ENCODE measurements at regions not wholly inside any gene's neighbourhood (a gene's known extent, or its start where the extent isn't known, plus 50 kb on each side); places are given as distances from the start of the nearest gene placed in this dataset.

DNA sequence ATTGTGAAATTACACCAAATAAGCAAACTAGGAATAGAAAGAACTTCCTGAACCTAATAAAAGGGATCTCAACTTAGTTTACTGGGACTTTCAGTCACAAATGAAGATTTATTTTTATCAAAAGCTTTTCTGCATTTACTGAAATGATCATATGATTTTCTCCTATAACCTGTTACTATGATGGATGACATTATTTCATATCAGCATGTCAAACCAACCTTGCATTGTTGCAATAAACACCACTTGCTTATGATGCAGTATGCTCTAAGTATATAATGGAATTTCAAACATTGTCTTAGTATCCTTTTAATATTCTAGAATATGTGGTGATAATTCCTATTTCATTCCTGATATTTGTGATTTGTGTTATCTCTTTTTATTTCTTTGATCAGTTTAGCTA is 303.0 kb downstream of the CGGBP1 start:
- TF ChIP-seq, protein P1, sequence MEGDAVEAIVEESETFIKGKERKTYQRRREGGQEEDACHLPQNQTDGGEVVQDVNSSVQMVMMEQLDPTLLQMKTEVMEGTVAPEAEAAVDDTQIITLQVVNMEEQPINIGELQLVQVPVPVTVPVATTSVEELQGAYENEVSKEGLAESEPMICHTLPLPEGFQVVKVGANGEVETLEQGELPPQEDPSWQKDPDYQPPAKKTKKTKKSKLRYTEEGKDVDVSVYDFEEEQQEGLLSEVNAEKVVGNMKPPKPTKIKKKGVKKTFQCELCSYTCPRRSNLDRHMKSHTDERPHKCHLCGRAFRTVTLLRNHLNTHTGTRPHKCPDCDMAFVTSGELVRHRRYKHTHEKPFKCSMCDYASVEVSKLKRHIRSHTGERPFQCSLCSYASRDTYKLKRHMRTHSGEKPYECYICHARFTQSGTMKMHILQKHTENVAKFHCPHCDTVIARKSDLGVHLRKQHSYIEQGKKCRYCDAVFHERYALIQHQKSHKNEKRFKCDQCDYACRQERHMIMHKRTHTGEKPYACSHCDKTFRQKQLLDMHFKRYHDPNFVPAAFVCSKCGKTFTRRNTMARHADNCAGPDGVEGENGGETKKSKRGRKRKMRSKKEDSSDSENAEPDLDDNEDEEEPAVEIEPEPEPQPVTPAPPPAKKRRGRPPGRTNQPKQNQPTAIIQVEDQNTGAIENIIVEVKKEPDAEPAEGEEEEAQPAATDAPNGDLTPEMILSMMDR (conservative IDR thresholded peaks at IDR 0.05; ENCODE audit: low read depth, low read length) = no peak
- TF ChIP-seq POLR2A (IDR thresholded peaks at IDR 0.05; ENCODE audit: low read depth, low read length) (no peak), USF2 (IDR thresholded peaks at IDR 0.05; ENCODE audit: low read depth, low read length) (no peak), RAD21 (IDR thresholded peaks at IDR 0.05; ENCODE audit: low read length) (no peak), SMC3 (IDR thresholded peaks at IDR 0.05; ENCODE audit: low read depth, low read length) (no peak), BHLHE40 (IDR thresholded peaks at IDR 0.05; ENCODE audit: low read depth, low read length) (no peak), FOS (IDR thresholded peaks at IDR 0.05; ENCODE audit: low read depth, low read length) (no peak), RCOR1 (IDR thresholded peaks at IDR 0.05; ENCODE audit: insufficient replicate concordance, low read length) (no peak), MAFK (IDR thresholded peaks at IDR 0.05; ENCODE audit: low read depth, low read length) (no peak), NFE2L2 (IDR thresholded peaks at IDR 0.05; ENCODE audit: low read depth, low read length) (no peak)

All from IMR-90 (cell line).